ENCODE measurements at regions not wholly inside any gene's neighbourhood (a gene's known extent, or its start where the extent isn't known, plus 50 kb on each side); places are given as distances from the start of the nearest gene placed in this dataset.
"Not testable (repeated sequence)": the region's sequence is repeated elsewhere in the genome, so short reads cannot be mapped to it uniquely, and the experiment has no call there.

DNA sequence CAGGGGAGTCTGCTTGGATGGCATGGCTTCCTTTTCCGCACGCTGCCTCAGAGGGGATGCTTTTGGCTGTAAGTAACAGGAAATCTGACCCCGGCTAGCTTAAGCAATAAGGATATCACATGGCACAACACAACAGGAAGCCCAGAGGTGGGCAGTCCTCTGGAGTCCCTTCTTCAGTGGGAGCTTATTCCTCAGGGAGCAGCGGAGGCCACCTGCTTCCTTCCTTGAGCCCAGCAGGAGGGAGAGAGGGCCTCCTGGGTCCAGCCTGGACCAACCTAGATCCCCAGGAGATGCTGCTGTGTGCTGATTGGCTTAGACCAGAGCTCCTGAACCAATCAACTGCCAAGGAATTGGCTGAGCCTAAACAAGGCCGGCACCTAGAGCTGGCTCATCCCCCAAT lies 66.3 kb downstream of the C9orf50 start:
- Histone ChIP-seq H3K27ac (ENCODE audit: low read depth, low read length) (no peak overlapping the region), H3K36me3 (ENCODE audit: control insufficient read depth in 3 of 3, insufficient read depth in 3 of 3, low read length in 3 of 3) (no peaks in the 10 kb centered on the region), H3K9me3 (ENCODE audit: control insufficient read depth in 3 of 3, low read length in 3 of 3) (no peaks in the 10 kb centered on the region), H3K4me3 (ENCODE audit: low read length in 3 of 3) (no peak overlapping the region), H3K27me3 (ENCODE audit: control insufficient read depth in 3 of 3, insufficient read depth in 3 of 3, low read length in 3 of 3) (no peaks in the 10 kb centered on the region), H3K9ac (ENCODE audit: low read depth in 1 of 3, low read length in 3 of 3) (no peak overlapping the region), H3K4me1 (ENCODE audit: control insufficient read depth in 3 of 3, insufficient read depth in 3 of 3, low read length in 3 of 3) (peaks cover 4 to 10% (median 9%) of the 10 kb centered on the region in 3 donors)

DNA sequence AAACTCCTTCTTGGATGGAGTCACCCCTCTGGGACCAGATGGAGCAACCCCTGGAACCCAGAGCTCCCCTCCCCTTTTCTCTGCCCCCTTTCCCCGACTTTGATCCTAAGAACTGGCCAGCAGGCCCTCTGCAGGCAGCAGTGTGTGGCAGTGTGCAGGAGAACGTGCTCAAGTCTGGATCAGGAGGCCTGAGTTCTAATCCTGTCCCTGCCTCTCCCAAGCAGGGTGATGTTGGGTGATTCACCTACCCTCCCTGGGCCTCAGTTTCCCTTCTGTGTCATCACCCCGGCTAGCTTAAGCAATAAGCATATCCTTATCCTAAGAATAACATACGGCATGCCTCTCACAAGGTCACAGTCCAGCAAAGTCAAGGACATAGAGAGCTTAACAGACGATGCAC lies 67.6 kb downstream of the C9orf50 start:
- H3K27me3 ChIP-seq (ENCODE audit: control insufficient read depth in 3 of 3, insufficient read depth in 3 of 3, low read length in 3 of 3): peaks cover 0 to 5% (median 0%) of the 10 kb centered on the region in 3 donors
- H3K4me1 ChIP-seq (ENCODE audit: control insufficient read depth in 3 of 3, insufficient read depth in 3 of 3, low read length in 3 of 3): peaks cover 17 to 20% (median 20%) of the 10 kb centered on the region in 3 donors
- no peaks in the 10 kb centered on the region for H3K9me3 ChIP-seq (ENCODE audit: control insufficient read depth in 3 of 3, low read length in 3 of 3)
- no peaks in the 10 kb centered on the region for H3K36me3 ChIP-seq (ENCODE audit: control insufficient read depth in 3 of 3, insufficient read depth in 3 of 3, low read length in 3 of 3)
- no peak overlapping the region for H3K4me3 ChIP-seq (ENCODE audit: low read length in 3 of 3)
- H3K27ac ChIP-seq (ENCODE audit: low read depth, low read length): no peak overlapping the region
- no peak overlapping the region for H3K9ac ChIP-seq (ENCODE audit: low read depth in 1 of 3, low read length in 3 of 3)

DNA sequence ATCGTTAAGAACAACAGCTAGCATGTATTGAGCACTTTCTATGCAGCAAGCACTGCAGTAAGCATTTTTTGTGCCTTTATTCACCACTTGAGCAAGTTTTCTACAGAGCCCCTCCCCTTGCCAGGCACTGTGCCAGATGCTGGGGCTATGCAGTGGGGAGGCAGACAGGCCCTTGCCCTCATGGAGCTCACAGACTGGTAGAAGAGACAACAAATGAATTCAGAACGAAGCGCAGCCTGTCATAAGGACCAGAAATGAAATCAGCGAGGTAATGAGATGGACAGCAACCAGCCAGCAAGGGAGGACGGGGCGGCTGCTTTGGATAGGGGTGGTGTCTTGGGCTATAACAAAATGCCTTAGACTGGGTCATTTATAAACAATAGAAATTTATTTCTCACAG lies 68.8 kb downstream of the C9orf50 start:
- Histone ChIP-seq H3K9ac (ENCODE audit: low read depth in 1 of 3, low read length in 3 of 3) (no peak overlapping the region), H3K4me3 (ENCODE audit: low read length in 3 of 3) (no peak overlapping the region), H3K36me3 (ENCODE audit: control insufficient read depth in 3 of 3, insufficient read depth in 3 of 3, low read length in 3 of 3) (no peaks in the 10 kb centered on the region), H3K27me3 (ENCODE audit: control insufficient read depth in 3 of 3, insufficient read depth in 3 of 3, low read length in 3 of 3) (peaks cover 0 to 5% (median 0%) of the 10 kb centered on the region in 3 donors), H3K27ac (ENCODE audit: low read depth, low read length) (no peak overlapping the region), H3K9me3 (ENCODE audit: control insufficient read depth in 3 of 3, low read length in 3 of 3) (no peaks in the 10 kb centered on the region), H3K4me1 (ENCODE audit: control insufficient read depth in 3 of 3, insufficient read depth in 3 of 3, low read length in 3 of 3) (peaks cover 18 to 24% (median 19%) of the 10 kb centered on the region in 3 donors)

DNA sequence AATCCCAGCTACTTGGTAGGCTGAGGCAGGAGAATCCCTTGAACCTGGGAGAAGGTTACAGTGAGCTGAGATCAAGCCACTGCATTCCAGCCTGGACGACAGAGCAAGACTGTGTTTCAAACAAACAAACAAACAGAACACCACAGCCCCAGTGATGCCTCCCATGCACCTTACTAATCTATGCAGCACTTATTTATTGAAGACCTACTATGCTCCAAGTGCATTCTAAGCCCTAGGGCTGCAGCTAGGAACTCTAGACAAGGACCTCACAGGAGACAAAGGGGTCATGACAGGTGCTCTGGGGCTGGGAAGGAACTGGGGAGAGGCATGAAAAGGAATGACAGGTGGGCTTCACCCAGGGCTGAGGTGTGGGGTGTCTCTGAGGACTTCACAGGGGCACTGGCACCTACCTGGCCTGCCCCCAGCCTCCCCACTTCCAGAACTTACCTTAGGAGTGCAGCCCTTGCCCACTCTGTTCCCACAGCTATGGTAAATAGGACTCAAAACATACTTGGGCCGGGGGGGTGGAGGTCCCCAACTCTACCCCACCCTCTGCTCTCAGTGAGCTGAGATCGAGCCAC lies 69.4 kb downstream of the C9orf50 start:
- Histone ChIP-seq H3K9me3 (ENCODE audit: control insufficient read depth in 3 of 3, low read length in 3 of 3) (no peaks in the 10 kb centered on the region), H3K9ac (ENCODE audit: low read depth in 1 of 3, low read length in 3 of 3) (no peak overlapping the region), H3K27ac (ENCODE audit: low read depth, low read length) (no peak overlapping the region), H3K4me1 (ENCODE audit: control insufficient read depth in 3 of 3, insufficient read depth in 3 of 3, low read length in 3 of 3) (peaks cover 18 to 24% (median 19%) of the 10 kb centered on the region in 3 donors), H3K27me3 (ENCODE audit: control insufficient read depth in 3 of 3, insufficient read depth in 3 of 3, low read length in 3 of 3) (peaks cover 0 to 5% (median 0%) of the 10 kb centered on the region in 3 donors), H3K4me3 (ENCODE audit: low read length in 3 of 3) (no peak overlapping the region), H3K36me3 (ENCODE audit: control insufficient read depth in 3 of 3, insufficient read depth in 3 of 3, low read length in 3 of 3) (no peaks in the 10 kb centered on the region)

DNA sequence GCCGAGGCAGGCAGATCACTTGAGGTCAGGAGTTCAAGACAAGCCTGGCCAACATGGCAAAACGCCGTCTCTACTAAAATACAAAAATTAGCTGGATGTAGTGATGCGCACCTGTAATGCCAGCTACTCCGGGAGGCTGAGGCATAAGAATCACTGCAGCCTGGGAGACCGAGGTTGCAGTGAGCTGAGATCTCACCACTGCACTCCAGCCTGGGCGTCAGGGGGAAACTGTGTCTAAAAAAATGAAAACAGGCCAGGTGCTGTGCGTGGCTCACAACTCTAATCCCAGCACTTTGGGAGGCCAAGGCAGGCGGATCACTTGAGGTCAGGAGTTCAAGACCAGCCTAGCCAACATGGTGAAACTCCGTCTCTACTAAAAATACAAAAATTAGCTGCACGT lies 69.9 kb downstream of the C9orf50 start:
- not testable (repeated sequence) for H3K27me3 ChIP-seq (ENCODE audit: control insufficient read depth in 3 of 3, insufficient read depth in 3 of 3, low read length in 3 of 3); H3K4me3 ChIP-seq (ENCODE audit: low read length in 3 of 3); H3K9me3 ChIP-seq (ENCODE audit: control insufficient read depth in 3 of 3, low read length in 3 of 3); H3K36me3 ChIP-seq (ENCODE audit: control insufficient read depth in 3 of 3, insufficient read depth in 3 of 3, low read length in 3 of 3); H3K27ac ChIP-seq (ENCODE audit: low read depth, low read length)
- H3K4me1 ChIP-seq (ENCODE audit: control insufficient read depth in 3 of 3, insufficient read depth in 3 of 3, low read length in 3 of 3): peaks cover 18 to 24% (median 19%) of the 10 kb centered on the region in 3 donors
- H3K9ac ChIP-seq (ENCODE audit: low read depth in 1 of 3, low read length in 3 of 3): peak overlapping the region in 1 of 3 donors; percentile 71

DNA sequence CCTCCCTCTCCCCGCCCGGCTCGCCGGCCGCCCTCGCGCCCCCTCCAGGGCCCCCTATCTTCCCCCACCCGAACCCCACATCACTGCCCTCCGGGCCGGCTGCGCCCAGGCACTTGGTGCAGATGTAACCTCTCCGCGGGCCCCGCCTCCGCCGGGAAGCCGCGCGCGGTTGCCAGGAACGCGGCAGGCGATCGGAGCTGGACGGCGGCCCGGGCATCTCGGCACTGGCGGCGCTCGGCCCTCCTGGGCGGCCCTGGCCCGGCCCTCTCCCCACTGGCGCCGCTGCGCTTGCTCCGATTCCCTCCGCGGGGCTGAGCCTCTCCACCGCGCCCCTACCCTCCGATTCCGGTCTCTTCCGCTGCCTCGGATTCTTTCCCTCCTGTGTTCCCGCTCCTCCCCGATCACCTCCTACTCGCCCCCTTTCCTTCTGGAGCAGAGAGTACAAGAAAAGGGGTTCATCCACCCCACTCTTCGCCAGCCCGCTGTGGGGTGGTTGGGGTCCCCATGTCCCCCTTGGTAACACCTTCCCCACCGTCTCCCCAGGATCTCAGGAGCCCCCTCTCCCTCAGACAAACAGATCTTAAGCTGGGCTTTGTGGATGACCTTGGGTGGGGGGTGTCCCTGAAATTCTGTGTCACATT lies 70.6 kb downstream of the C9orf50 start:
- Histone ChIP-seq H3K9me3 (ENCODE audit: control insufficient read depth in 3 of 3, low read length in 3 of 3) (no peaks in the 10 kb centered on the region), H3K4me3 (ENCODE audit: low read length in 3 of 3) (peak overlapping the region; percentile 51 to 60 (median 51)), H3K9ac (ENCODE audit: low read depth in 1 of 3, low read length in 3 of 3) (peak overlapping the region; percentile 61 to 71 (median 69)), H3K27me3 (ENCODE audit: control insufficient read depth in 3 of 3, insufficient read depth in 3 of 3, low read length in 3 of 3) (peaks cover 0 to 5% (median 0%) of the 10 kb centered on the region in 3 donors), H3K4me1 (ENCODE audit: control insufficient read depth in 3 of 3, insufficient read depth in 3 of 3, low read length in 3 of 3) (peaks cover 18 to 24% (median 19%) of the 10 kb centered on the region in 3 donors), H3K27ac (ENCODE audit: low read depth, low read length) (peak overlapping the region; percentile 76), H3K36me3 (ENCODE audit: control insufficient read depth in 3 of 3, insufficient read depth in 3 of 3, low read length in 3 of 3) (no peaks in the 10 kb centered on the region)

DNA sequence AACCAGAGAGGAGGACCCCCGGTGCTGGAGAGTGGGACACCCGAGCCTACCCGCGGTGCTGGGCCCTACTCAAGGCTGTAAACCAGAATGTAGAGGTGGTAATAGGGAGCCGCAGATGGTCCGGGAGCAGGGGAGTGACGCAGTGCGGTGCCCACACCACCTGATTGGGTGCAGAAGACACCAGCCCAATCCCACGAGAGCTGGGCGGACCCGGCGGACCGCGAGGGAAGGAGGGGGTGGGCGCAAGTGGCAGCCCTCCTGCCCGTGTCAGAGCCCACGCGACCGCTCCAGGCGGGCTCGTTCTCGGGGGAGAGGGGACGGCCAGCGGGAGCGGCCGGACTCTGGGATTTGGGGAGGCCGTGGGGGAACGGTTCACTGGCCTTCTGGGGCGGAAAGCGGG lies 71.2 kb downstream of the C9orf50 start:
- Histone ChIP-seq H3K4me3 (ENCODE audit: low read length in 3 of 3) (peak overlapping the region; percentile 48 to 54 (median 51)), H3K9me3 (ENCODE audit: control insufficient read depth in 3 of 3, low read length in 3 of 3) (no peaks in the 10 kb centered on the region), H3K36me3 (ENCODE audit: control insufficient read depth in 3 of 3, insufficient read depth in 3 of 3, low read length in 3 of 3) (no peaks in the 10 kb centered on the region), H3K9ac (ENCODE audit: low read depth in 1 of 3, low read length in 3 of 3) (peak overlapping the region in 2 of 3 donors; percentile 54 to 69), H3K4me1 (ENCODE audit: control insufficient read depth in 3 of 3, insufficient read depth in 3 of 3, low read length in 3 of 3) (peaks cover 18 to 24% (median 19%) of the 10 kb centered on the region in 3 donors), H3K27me3 (ENCODE audit: control insufficient read depth in 3 of 3, insufficient read depth in 3 of 3, low read length in 3 of 3) (peaks cover 0 to 5% (median 0%) of the 10 kb centered on the region in 3 donors), H3K27ac (ENCODE audit: low read depth, low read length) (peak overlapping the region; percentile 76)

DNA sequence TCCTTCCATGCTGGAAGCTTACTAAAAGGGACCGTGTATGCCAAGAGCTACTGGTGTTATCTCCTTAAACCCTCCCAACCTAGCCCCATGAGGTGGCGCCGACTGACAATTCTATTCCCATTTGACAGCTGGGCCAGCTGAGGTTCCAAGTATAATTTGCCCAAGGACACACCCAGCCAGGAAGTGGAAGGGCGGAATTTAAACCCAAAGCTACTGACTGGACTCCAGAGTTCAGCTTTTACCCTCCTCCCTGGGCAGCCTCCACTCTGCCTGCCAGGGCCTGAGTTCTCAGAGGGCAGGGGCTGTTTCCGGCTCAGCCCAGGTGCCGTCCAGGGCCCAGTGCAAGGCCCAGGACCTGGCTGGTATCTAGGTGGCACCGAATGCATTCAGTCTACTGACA lies 71.8 kb downstream of the C9orf50 start:
- peak overlapping the region; percentile 48 to 54 (median 51) for H3K4me3 ChIP-seq (ENCODE audit: low read length in 3 of 3)
- no peaks in the 10 kb centered on the region for H3K9me3 ChIP-seq (ENCODE audit: control insufficient read depth in 3 of 3, low read length in 3 of 3)
- no peaks in the 10 kb centered on the region for H3K36me3 ChIP-seq (ENCODE audit: control insufficient read depth in 3 of 3, insufficient read depth in 3 of 3, low read length in 3 of 3)
- H3K27me3 ChIP-seq (ENCODE audit: control insufficient read depth in 3 of 3, insufficient read depth in 3 of 3, low read length in 3 of 3): peaks cover 0 to 5% (median 0%) of the 10 kb centered on the region in 3 donors
- H3K9ac ChIP-seq (ENCODE audit: low read depth in 1 of 3, low read length in 3 of 3): no peak overlapping the region
- peaks cover 18 to 24% (median 19%) of the 10 kb centered on the region in 3 donors for H3K4me1 ChIP-seq (ENCODE audit: control insufficient read depth in 3 of 3, insufficient read depth in 3 of 3, low read length in 3 of 3)
- H3K27ac ChIP-seq (ENCODE audit: low read depth, low read length): peak overlapping the region; percentile 76

DNA sequence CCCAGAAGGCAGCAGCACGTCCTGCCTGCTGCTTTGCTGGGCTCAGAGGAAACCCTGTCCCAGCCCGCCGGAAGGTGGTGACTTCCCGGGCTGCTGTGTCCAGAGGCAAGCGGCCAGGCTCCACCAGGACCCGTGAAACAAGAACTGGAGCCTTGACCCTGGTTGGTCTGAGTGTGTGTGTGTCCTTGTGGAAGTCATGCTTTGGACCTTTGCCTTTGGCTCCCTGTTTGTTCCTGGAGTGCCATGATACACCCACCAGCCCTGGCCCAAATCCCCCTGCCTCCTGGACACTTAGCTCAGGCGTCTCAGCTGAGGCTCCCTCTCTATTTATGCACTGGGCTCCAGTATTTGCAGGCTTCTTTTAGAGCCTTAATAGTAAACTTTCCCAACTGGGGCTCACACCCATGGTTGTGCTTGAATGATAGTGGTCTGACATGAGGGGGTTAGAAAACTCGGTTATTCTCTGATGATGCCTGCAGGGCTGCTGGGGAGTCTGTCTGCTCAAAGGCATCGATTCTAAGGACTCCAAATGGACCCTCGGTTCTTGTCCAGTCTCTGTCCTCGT lies 72.2 kb downstream of the C9orf50 start:
- Histone ChIP-seq H3K9me3 (ENCODE audit: control insufficient read depth in 3 of 3, low read length in 3 of 3) (no peaks in the 10 kb centered on the region), H3K36me3 (ENCODE audit: control insufficient read depth in 3 of 3, insufficient read depth in 3 of 3, low read length in 3 of 3) (no peaks in the 10 kb centered on the region), H3K27me3 (ENCODE audit: control insufficient read depth in 3 of 3, insufficient read depth in 3 of 3, low read length in 3 of 3) (peaks cover 0 to 5% (median 0%) of the 10 kb centered on the region in 3 donors), H3K4me1 (ENCODE audit: control insufficient read depth in 3 of 3, insufficient read depth in 3 of 3, low read length in 3 of 3) (peaks cover 18 to 24% (median 19%) of the 10 kb centered on the region in 3 donors), H3K4me3 (ENCODE audit: low read length in 3 of 3) (no peak overlapping the region), H3K27ac (ENCODE audit: low read depth, low read length) (peak overlapping the region; percentile 76), H3K9ac (ENCODE audit: low read depth in 1 of 3, low read length in 3 of 3) (no peak overlapping the region)

All from skeletal muscle tissue (tissue), 3 donors.